ENCODE measurements at regions not wholly inside any gene's neighbourhood (a gene's known extent, or its start where the extent isn't known, plus 50 kb on each side); places are given as distances from the start of the nearest gene placed in this dataset.

- TF ChIP-seq, protein P1, sequence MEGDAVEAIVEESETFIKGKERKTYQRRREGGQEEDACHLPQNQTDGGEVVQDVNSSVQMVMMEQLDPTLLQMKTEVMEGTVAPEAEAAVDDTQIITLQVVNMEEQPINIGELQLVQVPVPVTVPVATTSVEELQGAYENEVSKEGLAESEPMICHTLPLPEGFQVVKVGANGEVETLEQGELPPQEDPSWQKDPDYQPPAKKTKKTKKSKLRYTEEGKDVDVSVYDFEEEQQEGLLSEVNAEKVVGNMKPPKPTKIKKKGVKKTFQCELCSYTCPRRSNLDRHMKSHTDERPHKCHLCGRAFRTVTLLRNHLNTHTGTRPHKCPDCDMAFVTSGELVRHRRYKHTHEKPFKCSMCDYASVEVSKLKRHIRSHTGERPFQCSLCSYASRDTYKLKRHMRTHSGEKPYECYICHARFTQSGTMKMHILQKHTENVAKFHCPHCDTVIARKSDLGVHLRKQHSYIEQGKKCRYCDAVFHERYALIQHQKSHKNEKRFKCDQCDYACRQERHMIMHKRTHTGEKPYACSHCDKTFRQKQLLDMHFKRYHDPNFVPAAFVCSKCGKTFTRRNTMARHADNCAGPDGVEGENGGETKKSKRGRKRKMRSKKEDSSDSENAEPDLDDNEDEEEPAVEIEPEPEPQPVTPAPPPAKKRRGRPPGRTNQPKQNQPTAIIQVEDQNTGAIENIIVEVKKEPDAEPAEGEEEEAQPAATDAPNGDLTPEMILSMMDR (IDR thresholded peaks at IDR 0.05; ENCODE audit: unreplicated experiment): no peak
- DNase-seq (ENCODE audit: low spot score, unreplicated experiment): no peak
- H3K27ac Mint-ChIP-seq: no peak overlapping the region
- peaks cover 20% of the 10 kb centered on the region for H3K4me1 Mint-ChIP-seq (ENCODE audit: low read depth)
- H3K4me3 Mint-ChIP-seq (ENCODE audit: low read depth): peak overlapping the region; percentile 5
- H3K9me3 Mint-ChIP-seq (ENCODE audit: low read depth): no peaks in the 10 kb centered on the region
- no peaks in the 10 kb centered on the region for H3K27me3 Mint-ChIP-seq
- no peaks in the 10 kb centered on the region for H3K36me3 Mint-ChIP-seq (ENCODE audit: insufficient read depth)
These were observed 81.3 kb upstream of the DMRT1 start for GRCh38 chr9:759983-760736.

DNA sequence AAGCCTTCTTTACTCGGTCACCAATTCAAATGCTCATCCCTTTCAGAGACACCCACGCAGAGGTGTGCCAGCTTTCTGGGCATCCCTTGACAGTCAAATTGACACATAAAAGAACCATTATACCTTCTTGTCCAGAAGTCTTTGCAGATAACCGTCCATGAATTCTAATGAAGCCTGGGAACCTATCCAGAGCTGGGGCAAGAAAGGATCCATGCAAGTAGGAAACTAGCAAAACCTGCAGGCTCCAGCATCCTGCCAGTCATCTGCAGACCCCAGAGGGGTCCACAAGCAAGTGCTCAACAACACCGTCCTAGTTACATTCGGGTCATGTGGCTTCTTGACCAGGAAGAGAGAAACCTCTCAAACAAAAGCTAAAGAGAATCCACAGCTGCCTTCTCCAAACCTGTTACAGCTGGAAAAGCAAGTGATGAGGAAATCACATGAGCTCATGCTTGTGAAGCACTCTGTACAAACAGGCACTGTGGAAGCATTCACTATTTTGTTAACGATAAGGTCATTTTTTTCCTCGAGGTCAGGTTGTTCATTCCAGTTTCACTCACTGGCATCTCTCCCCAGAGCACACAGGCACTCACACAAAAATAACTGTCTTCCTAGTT lies 80.2 kb upstream of the DMRT1 start:
- DNase-seq (ENCODE audit: low spot score, unreplicated experiment): no peak
- no peaks in the 10 kb centered on the region for H3K36me3 Mint-ChIP-seq (ENCODE audit: insufficient read depth)
- TF ChIP-seq, protein P1 (IDR thresholded peaks at IDR 0.05; ENCODE audit: unreplicated experiment): no peak
- H3K9me3 Mint-ChIP-seq (ENCODE audit: low read depth): no peaks in the 10 kb centered on the region
- H3K27ac Mint-ChIP-seq: peak overlapping the region; percentile 31
- no peaks in the 10 kb centered on the region for H3K27me3 Mint-ChIP-seq
- H3K4me3 Mint-ChIP-seq (ENCODE audit: low read depth): no peak overlapping the region
- peaks cover 20% of the 10 kb centered on the region for H3K4me1 Mint-ChIP-seq (ENCODE audit: low read depth)

- no peaks in the 10 kb centered on the region for H3K36me3 Mint-ChIP-seq (ENCODE audit: insufficient read depth)
These were observed 79.5 kb upstream of the DMRT1 start for GRCh38 chr9:761793-762560.

GRCh38 chr9:763692-764091 lies 77.8 kb upstream of the DMRT1 start:
- no peaks in the 10 kb centered on the region for H3K27me3 Mint-ChIP-seq
- TF ChIP-seq, protein P1 (IDR thresholded peaks at IDR 0.05; ENCODE audit: unreplicated experiment): no peak
- DNase-seq (ENCODE audit: low spot score, unreplicated experiment): no peak
- no peak overlapping the region for H3K27ac Mint-ChIP-seq
- no peak overlapping the region for H3K4me3 Mint-ChIP-seq (ENCODE audit: low read depth)
- peaks cover 3% of the 10 kb centered on the region for H3K9me3 Mint-ChIP-seq (ENCODE audit: low read depth)
- H3K36me3 Mint-ChIP-seq (ENCODE audit: insufficient read depth): no peaks in the 10 kb centered on the region
- peaks cover 20% of the 10 kb centered on the region for H3K4me1 Mint-ChIP-seq (ENCODE audit: low read depth)

More at GRCh38 chr9:761793-762560, 79.5 kb upstream of the DMRT1 start:
- Mint-ChIP-seq H3K27ac (peak overlapping the region; percentile 8), H3K4me1 (ENCODE audit: low read depth) (peaks cover 20% of the 10 kb centered on the region), H3K9me3 (ENCODE audit: low read depth) (no peaks in the 10 kb centered on the region), H3K27me3 (no peaks in the 10 kb centered on the region), H3K4me3 (ENCODE audit: low read depth) (no peak overlapping the region)
- TF ChIP-seq, protein P1 (IDR thresholded peaks at IDR 0.05; ENCODE audit: unreplicated experiment): no peak
- no peak for DNase-seq (ENCODE audit: low spot score, unreplicated experiment)

- no peak overlapping the region for H3K4me3 Mint-ChIP-seq (ENCODE audit: low read depth)
- peaks cover 7% of the 10 kb centered on the region for H3K9me3 Mint-ChIP-seq (ENCODE audit: low read depth)
- TF ChIP-seq, protein P1 (IDR thresholded peaks at IDR 0.05; ENCODE audit: unreplicated experiment): peak; percentile 80
- peak; percentile 40 for DNase-seq (ENCODE audit: low spot score, unreplicated experiment)
- H3K27ac Mint-ChIP-seq: no peak overlapping the region
- no peaks in the 10 kb centered on the region for H3K36me3 Mint-ChIP-seq (ENCODE audit: insufficient read depth)
- H3K27me3 Mint-ChIP-seq: no peaks in the 10 kb centered on the region
- H3K4me1 Mint-ChIP-seq (ENCODE audit: low read depth): peaks cover 20% of the 10 kb centered on the region
These were observed 77.4 kb upstream of the DMRT1 start for GRCh38 chr9:764105-764524.
